Heart right ventricle (tissue), 16 donors: ENCODE measurements at regions not wholly inside any gene's neighbourhood (a gene's known extent, or its start where the extent isn't known, plus 50 kb on each side); places are given as distances from the start of the nearest gene placed in this dataset.

Experiments
- ATAC-seq, 8 donors: fragments of 200-7000 bp; cut with Tn5 transposase; one replicate each; pipeline ENCODE4 v1.9.1; 2020; ENCODE audit warnings: mild to moderate bottlenecking in 8 of 8, moderate library complexity in 8 of 8, moderate number of reproducible peaks in 1 of 8
- DNase-seq, 2 donors: peaks; one replicate each; pipeline ENCODE4 v3.0.0-alpha.2; 2020
- H3K27ac ChIP-seq, 10 donors: fragments of 200-600 bp; sonication (generic) in 2 of 10; one replicate each; pipeline versions ENCODE4 v1.5.0 to v1.8.0; 2020 to 2022; ENCODE audit warnings: mild to moderate bottlenecking in 3 of 10
- H3K27me3 ChIP-seq, 7 donors: fragments of 200-600 bp; one replicate each; pipeline ENCODE4 v1.8.0; 2021 to 2022; ENCODE audit warnings: mild to moderate bottlenecking in 2 of 7
- H3K36me3 ChIP-seq, 9 donors: fragments of 200-600 bp; sonication (generic) in 1 of 9; one replicate each; pipeline versions ENCODE4 v1.5.0 to v1.8.0; 2020 to 2022; ENCODE audit warnings: mild to moderate bottlenecking in 2 of 9
- H3K4me1 ChIP-seq, 9 donors: fragments of 200-600 bp; sonication (generic) in 1 of 9; one replicate each; pipeline versions ENCODE4 v1.5.0 to v1.8.0; 2020 to 2022; ENCODE audit warnings: mild to moderate bottlenecking in 4 of 9
- H3K4me3 ChIP-seq, 10 donors: fragments of 200-600 bp; sonication (generic) in 2 of 10; one replicate each; pipeline versions ENCODE4 v1.5.0 to v1.8.0; 2020 to 2022; ENCODE audit warnings: mild to moderate bottlenecking in 7 of 10, moderate library complexity in 2 of 10
- H3K9me3 ChIP-seq, 11 donors: fragments of 200-600 bp in 10 of 11; sonication (generic) in 2 of 11; one replicate each; pipeline versions ENCODE4 v1.5.0 to v1.8.0; 2013 to 2022; ENCODE audit warnings: mild to moderate bottlenecking in 2 of 11, control low read depth in 1 of 11, moderate library complexity in 1 of 11
- CTCF ChIP-seq, 9 donors: fragments of 200-600 bp; sonication (generic) in 2 of 9; IDR thresholded peaks; one replicate each; pipeline versions ENCODE4 v1.5.0 to v1.8.0; 2021 to 2022; ENCODE audit warnings: antibody characterized with exemption in 9 of 9, mild to moderate bottlenecking in 5 of 9, moderate library complexity in 1 of 9
- WGBS, 2 donors: extraction: QIAGEN DNeasy Blood & Tissue Kit; methylation state at CpG; one replicate each; pipeline ENCODE4 v1.1.7; 2013; ENCODE audit warnings: inconsistent platforms in 1 of 2; 5-methylcytosine and 5-hydroxymethylcytosine counted together
- intact Hi-C, 10 donors: fragments of 100-400 bp; cut with DNase I; formaldehyde crosslinking; loops; one replicate each; pipeline versions ENCODE4 v1.11.1 to v1.14.2; 2022
- donor health status: Arrhythmogenic right ventricular cardiomyopathy.
- donor health status: ischemic (EF 13 %, LVEDD 7.1; RV severe dilation, severe dysfunction).
- donor health status: healthy with polysubstance abuse.
- donor health status: DM: no; HTN: yes; CAD: no.
- donor health status: DM: no; HTN: no; CAD: no.
- donor health status: ischemic (EF 25% LVEDD 6.9; RV normal size, moderate dysfunction).
- donor health status: ischemic (EF 25% LVEDD 5.7; RV mildly dilated, moderate dysfunction).
- donor health status: healthy.
- donor health status: DM: yes; HTN: yes; CAD: no.
- donor health status: Ischemic cardiomyopathy.
- donor health status: ischemic (EF 35%, LVEDD 5.7; RV mildly dilated, moderate dysfunction).
- donor health status: nonischemic (EF 11% LVEDD 7.7; RV severe dilation, severe dysfunction).
- donor health status: DM: yes; HTN: yes; CAD: no.
- donor health status: PGD.
- donor health status: ischemic (EF 29% LVEDD 5.4; RV normal size, mild dysfunction).
- donor health status: nonischemic (EF 23%, LVEDD 6.1; RV moderate dilation, normal function).

- Histone ChIP-seq H3K4me3 (no peak overlapping the region), H3K9me3 (no peaks in the 10 kb centered on the region), H3K36me3 (no peaks in the 10 kb centered on the region), H3K27me3 (no peaks in the 10 kb centered on the region), H3K27ac (no peak overlapping the region), H3K4me1 (peaks cover 0 to 9% (median 6%) of the 10 kb centered on the region in 9 donors)
- WGBS, 2 donors = 71 to 73% methylated on average over 9 of the region's 9 CpGs
- no peak for DNase-seq
- peak; percentile 25 to 77 (median 60) for TF ChIP-seq CTCF (IDR thresholded peaks at IDR 0.05)
- no peak for ATAC-seq
- intact Hi-C loops = no loop called here
Observed at GRCh38 chr9:107137495-107138202, 145.4 kb upstream of the RAD23B start.

GRCh38 chr9:107138261-107138992 lies 144.7 kb upstream of the RAD23B start:
- intact Hi-C loops = no loop called here
- H3K4me3 ChIP-seq = no peak overlapping the region
- no peak for ATAC-seq

GRCh38 chr9:107141967-107142366 lies 141.1 kb upstream of the RAD23B start:
- peaks cover 0 to 15% (median 11%) of the 10 kb centered on the region in 9 donors for H3K4me1 ChIP-seq
- H3K36me3 ChIP-seq = no peaks in the 10 kb centered on the region
- H3K27ac ChIP-seq = no peak overlapping the region
- 73 to 85% methylated on average over 5 of the region's 5 CpGs for WGBS, 2 donors
- H3K4me3 ChIP-seq = no peak overlapping the region
- no peaks in the 10 kb centered on the region for H3K9me3 ChIP-seq
- DNase-seq (no peak), ATAC-seq (no peak)
- H3K27me3 ChIP-seq = no peaks in the 10 kb centered on the region
- intact Hi-C loops = no loop called here
- peak in 3 of 9 donors; percentile 8 to 33 (median 21) for TF ChIP-seq CTCF (IDR thresholded peaks at IDR 0.05)

More at GRCh38 chr9:107138261-107138992, 144.7 kb upstream of the RAD23B start:
- WGBS, 2 donors = 52 to 69% methylated on average over 5 of the region's 5 CpGs
- no peak for DNase-seq
- Histone ChIP-seq H3K27me3 (no peaks in the 10 kb centered on the region), H3K27ac (no peak overlapping the region), H3K9me3 (no peaks in the 10 kb centered on the region), H3K4me1 (peaks cover 0 to 15% (median 11%) of the 10 kb centered on the region in 9 donors), H3K36me3 (no peaks in the 10 kb centered on the region)
- no peak for TF ChIP-seq CTCF (IDR thresholded peaks at IDR 0.05)

- Histone ChIP-seq H3K9me3 (no peaks in the 10 kb centered on the region), H3K4me3 (no peak overlapping the region), H3K27me3 (no peaks in the 10 kb centered on the region), H3K36me3 (no peaks in the 10 kb centered on the region), H3K4me1 (peaks cover 0 to 15% (median 11%) of the 10 kb centered on the region in 9 donors), H3K27ac (no peak overlapping the region)
- 43 to 69% methylated on average over 1 of the region's 1 CpG for WGBS, 2 donors
- intact Hi-C loops = no loop called here
- DNase-seq (peak in 1 of 2 donors; percentile 6), ATAC-seq (peak in 6 of 8 donors; percentile 36 to 92 (median 73))
- no peak for TF ChIP-seq CTCF (IDR thresholded peaks at IDR 0.05)
Observed at GRCh38 chr9:107142430-107142829, 140.6 kb upstream of the RAD23B start.
